GM10248 (cell line): ENCODE measurements at regions not wholly inside any gene's neighbourhood (a gene's known extent, or its start where the extent isn't known, plus 50 kb on each side); places are given as distances from the start of the nearest gene placed in this dataset.

ENCODE experiments used
- CTCF ChIA-PET: fragments of 300-600 bp; sonication (Branson Sonifier 250); formaldehyde crosslinking; extraction: SDS; loops from one replicate; lab custom pipeline; 2021; ENCODE audit warnings: antibody characterized with exemption; lab: Yijun Ruan, JAX
- POLR2A ChIA-PET: fragments of 350-650 bp; sonication (Branson Sonifier 250); formaldehyde crosslinking; extraction: SDS; loops from one replicate; lab custom pipeline; 2020; ENCODE audit warnings: antibody characterized with exemption; lab: Yijun Ruan, JAX
- DNase-seq: peaks from one replicate; pipeline ENCODE4 v3.0.0; 2012; ENCODE audit errors: extremely low spot score
- CTCF ChIP-seq: IDR thresholded peaks from 2 replicates; pipeline ENCODE4 v1.5.1; 2012; ENCODE audit warnings: mild to moderate bottlenecking, low read depth; ENCODE audit errors: extremely low read depth, missing control alignments, control extremely low read depth

GRCh38 chr12:61357496-61357895, 902.7 kb upstream of the USP15 start:
- no peak for TF ChIP-seq CTCF
- CTCF ChIA-PET = no interaction called here
- POLR2A ChIA-PET = no interaction called here
- no peak for DNase-seq

GRCh38 chr12:61362037-61362436, 898.2 kb upstream of the USP15 start:
- DNase-seq = no peak
- ChIA-PET POLR2A (no interaction called here), CTCF (no interaction called here)
- no peak for TF ChIP-seq CTCF

GRCh38 chr12:61365001-61365400, 895.2 kb upstream of the USP15 start:
- POLR2A ChIA-PET = no interaction called here
- CTCF ChIA-PET = no interaction called here
- no peak for TF ChIP-seq CTCF
- no peak for DNase-seq

- no peak for TF ChIP-seq CTCF
- ChIA-PET POLR2A (no interaction called here), CTCF (no interaction called here)
- DNase-seq = no peak
These were observed 892.9 kb upstream of the USP15 start for GRCh38 chr12:61367281-61367785.

GRCh38 chr12:61369241-61369910, 890.8 kb upstream of the USP15 start:
- DNase-seq = no peak
- ChIA-PET CTCF (interaction anchor here (1.4 to 1.9 kb wide), 2 partner anchors 10 to 41 kb away, joined by 3 read pairs; no protein-coding TSS in a partner anchor), POLR2A (no interaction called here)
- TF ChIP-seq CTCF = no peak

- POLR2A ChIA-PET = no interaction called here
- no peak for TF ChIP-seq CTCF
- DNase-seq = no peak
- CTCF ChIA-PET = no interaction called here
These were observed 875.7 kb upstream of the USP15 start for GRCh38 chr12:61384511-61384910.
